Stimulated activated CD4-positive, alpha-beta T cell treated with anti-CD3 and anti-CD28 coated beads, Interleukin-15, amount 100 ng/mL, for 48 hours (primary cell): ENCODE measurements at regions not wholly inside any gene's neighbourhood (a gene's known extent, or its start where the extent isn't known, plus 50 kb on each side); places are given as distances from the start of the nearest gene placed in this dataset.
"Not testable (repeated sequence)": the region's sequence is repeated elsewhere in the genome, so short reads cannot be mapped to it uniquely, and the experiment has no call there.

Experiments used
- DNase-seq, 2 donors: peaks; one replicate each; pipeline ENCODE4 v3.0.0-alpha.2; 2020; ENCODE audit warnings: low read depth in 2 of 2

DNA sequence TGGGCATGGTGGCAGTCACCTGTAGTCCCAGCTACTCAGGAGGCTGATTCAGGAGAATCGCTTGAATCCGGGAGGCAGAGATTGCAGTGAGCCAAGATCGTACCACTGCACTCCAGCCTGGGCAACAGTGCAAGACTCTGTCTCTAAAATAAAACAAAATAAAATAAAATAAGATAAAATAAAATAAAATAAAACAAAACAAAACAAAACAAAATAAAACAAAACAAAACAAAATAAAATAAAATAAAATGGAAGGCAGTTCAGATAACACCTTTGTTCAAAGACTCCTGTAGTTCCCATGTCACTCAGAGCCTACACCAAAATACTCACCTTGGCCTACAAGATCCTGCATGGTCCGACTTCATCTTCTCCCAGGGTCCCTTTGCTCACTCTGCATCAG, 61.3 kb downstream of the SYF2 start:
- not testable (repeated sequence) for DNase-seq

DNA sequence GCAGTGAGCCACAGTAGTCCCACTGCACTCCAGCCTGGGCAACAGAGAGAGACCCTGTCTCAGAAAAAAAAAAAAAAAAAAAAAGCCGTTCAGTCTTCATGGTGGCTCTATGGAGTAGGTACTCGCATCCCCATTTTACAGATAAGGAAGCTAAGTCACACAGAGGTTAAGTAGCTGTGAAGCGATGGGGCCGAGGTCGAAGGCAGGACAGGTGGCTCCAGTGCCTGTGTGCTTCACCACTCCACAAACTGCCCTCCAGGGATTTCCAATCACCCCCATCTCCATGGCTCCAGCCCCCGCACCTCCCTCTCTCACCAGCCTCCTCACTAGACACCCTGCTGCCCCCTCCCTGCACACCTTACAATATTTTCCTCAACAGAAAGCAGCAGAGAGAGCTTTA, 61.9 kb downstream of the SYF2 start:
- no peak for DNase-seq

DNA sequence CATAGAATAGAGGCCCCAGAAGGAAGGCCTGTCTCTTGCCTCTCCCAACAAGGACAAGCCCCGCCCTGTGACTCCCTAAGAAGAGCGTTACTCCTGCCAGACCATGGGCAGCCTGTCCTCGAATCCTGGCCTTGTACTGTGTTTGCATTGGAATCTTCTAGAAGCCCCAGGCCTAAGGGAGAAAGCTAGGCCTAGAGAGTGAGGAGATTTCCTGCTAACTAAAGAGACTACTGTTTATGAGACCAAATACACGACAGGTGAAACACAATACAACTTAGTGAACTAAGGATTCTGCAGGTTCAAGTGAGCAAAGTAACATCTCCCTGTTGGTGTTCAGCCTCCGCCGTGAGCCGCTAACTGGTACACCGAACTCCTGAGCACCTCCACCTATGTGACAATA, 62.7 kb downstream of the SYF2 start:
- DNase-seq, result no peak

DNA sequence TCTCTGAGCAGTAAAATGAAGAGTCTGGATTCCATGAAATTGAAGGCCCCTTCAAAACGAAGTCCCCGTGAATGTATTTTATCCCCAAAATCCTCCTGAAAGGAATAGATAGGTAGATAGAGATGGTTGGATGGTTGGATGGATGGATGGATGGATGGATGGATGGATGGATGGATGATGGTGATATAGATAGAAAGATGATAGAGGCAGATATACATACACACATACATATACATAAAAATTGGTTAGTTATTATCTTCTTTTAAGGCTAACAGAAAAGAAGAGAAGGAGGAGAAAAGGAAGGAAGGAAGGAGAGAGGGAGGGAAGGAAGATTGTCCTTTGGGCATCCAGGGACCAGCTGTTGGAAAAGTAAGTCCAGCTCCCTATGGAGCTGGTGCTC, 63.1 kb downstream of the SYF2 start:
- DNase-seq, result no peak

DNA sequence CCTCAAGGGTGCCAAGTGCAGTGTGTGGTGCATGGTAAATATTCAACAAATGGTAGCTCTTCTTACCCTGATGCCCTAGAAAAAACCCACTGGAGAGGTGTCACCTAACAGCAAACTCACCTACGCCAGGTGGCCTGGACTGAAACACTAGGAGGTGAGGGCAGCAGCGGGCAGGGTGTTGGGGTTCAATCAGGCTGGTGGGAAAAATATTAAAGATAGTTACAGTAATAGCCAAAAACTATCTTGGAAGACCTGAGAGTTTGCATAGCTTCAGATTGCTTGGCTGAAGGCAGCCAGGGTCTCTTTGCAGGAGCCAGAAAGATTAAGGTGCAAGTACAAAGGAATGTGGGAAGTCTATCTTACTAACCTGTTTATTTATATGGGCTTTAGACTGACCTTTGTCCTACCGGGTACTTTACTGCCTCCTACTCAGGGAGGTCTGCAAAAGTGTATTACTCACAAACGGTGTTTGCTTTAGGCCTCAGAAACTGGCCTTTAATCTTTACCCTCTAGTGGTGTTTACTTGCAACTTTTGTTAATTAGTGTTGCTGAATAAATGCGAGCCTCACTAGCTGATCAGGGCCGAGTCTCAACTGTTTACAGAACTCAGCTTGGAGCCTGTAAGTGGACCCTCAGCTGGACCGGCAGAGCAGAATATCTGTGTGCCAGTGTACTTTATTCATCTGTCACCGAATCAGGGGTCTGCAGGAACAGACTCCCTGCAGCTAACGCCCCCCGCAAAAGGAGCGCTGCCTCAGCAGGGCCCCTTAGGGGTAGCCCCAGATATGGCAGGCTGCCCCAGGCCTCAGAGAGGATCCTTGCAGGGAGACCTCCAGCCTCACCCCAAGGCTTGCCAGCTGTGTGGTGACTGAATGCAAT, 63.9 kb downstream of the SYF2 start:
- DNase-seq, result no peak

DNA sequence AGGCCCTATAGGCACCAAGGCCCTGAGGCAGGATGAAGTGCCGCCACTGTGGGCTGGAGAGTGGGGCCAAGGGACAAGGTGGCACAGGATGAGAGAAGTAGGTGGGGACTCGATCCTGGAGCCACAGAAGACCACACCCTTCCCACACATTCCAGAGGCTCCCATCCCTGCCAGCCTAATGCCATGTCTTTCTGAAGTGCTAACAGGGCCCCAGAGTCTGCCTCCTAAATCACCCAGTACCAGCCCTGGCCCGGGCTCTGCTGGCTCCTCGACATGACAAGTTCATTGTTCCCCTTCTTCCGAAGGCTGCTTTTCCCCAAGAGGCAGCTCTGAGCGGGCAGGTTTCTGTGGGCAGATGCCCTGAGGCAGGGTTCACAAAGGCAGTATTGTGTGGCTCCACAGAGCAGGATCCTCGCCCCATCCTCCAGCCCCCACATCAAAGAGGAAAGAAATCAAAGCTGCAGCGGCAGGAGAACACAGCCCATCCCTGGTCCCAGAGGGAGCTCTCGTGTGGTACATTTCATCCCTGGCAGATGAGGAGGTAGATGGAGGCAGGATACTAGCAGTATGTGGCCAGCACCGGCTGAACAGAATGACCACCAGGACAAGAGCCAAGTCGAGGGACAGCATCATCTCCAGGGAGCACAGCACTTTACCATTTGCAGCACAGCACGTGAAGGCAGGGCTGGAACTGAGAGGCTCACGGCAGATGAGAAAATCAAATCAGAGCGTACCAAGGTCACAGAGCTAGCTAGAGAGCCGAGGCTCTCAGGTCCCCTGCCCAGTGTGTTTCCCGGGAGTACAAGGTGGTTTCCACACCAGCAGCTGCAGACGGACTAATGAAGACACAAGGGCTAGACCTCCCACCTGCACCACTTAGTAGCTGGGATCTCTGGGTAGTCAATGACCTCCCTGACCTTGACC, 64.8 kb downstream of the SYF2 start:
- DNase-seq, result no peak

DNA sequence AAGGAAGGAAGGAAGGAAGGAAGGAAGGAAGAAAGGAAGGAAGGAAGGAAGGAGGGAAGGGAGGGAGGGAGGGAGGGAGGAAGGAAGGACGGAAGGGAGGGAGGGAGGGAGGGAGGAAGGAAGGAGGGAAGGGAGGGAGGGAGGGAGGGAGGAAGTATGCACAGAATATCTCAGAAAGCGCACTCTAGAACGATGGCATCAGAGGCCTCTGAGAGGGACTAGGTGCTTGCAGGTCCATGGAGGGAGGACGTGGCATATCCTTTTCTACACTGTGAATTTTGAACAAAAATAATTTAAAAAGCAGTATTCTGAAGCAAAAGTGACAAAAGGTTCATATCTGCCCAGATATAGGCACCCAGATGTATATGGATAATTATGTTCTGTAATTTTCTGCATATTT, 65.5 kb downstream of the SYF2 start:
- no peak for DNase-seq

DNA sequence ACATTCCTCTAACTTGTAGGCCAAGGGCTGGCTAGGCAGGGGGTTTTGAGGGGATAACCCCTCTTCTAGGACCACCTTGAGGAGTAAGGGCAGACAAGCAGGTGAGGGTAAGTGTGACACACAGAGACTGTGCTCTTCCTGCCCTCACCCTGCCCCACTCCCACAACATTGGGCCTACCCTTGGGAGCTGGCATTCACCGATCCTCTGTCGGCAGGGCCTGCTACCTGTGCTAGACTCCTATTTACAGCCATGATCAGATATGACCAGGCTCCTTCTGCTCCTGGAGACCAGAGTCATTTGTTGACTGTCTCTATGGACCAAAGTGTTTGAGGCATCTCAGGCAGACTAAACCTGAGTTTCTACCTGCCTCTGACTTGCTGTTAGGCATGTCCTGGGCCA, 68.3 kb downstream of the SYF2 start:
- no peak for DNase-seq

DNA sequence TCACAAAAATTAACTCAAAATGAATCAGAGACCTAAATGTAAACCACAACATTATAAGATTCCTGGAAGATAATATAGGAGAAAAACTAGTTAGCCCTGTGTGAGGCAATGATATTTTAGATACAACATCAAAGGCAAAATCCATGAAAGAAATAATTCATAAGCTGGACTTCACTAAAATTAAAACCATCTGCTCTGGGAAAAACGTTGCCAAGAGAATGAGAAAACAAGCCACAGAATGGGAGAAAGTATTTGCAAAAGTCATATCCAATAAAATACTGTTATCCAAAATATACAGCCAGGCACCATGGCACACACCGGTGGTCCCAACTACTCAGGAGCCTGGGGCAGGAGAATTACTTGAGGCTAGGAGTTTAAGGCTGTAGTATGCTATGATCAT, 70.3 kb downstream of the SYF2 start:
- no peak for DNase-seq

DNA sequence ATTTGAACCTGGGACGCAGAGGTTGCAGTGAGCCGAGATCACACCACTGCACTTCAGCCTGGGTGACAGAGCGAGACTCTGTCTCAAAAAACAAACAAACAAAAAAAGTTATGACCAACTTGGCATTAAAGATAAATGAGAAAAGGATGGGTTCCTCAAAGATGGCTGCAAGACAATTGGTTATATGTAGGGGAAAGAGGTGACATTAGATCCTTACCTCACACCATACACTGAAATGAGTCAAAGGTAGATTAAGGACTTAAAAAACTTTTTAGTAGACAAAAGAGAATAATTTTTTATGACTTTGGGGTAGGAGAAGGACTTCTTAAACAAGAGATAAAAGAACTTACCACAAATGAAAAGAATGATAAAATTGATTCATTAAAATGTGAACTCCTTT, 74.5 kb downstream of the SYF2 start:
- no peak for DNase-seq

DNA sequence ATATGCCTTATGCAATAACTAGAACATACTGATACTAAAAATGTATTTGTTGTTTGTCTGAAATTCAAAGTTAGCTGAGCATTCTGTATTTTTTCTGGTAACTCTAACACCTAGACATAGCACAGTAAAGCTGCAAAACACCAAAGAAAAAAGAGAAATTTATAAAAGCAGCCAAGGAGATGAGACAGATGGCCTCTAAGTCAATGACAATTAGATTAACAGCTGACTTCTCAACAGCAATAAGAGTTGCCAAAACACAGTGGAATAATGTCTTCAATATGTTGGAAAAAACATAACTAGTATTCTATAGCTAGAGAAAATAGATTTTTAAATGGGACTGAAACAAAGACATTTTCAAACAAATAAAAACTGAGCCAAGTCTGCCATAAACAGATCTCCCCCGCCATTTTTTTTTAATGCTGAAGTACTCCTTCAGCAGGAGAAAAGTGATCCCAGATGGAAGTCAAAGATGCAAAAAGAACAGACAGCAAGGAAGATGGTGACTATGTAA, 81.3 kb downstream of the SYF2 start:
- no peak for DNase-seq

DNA sequence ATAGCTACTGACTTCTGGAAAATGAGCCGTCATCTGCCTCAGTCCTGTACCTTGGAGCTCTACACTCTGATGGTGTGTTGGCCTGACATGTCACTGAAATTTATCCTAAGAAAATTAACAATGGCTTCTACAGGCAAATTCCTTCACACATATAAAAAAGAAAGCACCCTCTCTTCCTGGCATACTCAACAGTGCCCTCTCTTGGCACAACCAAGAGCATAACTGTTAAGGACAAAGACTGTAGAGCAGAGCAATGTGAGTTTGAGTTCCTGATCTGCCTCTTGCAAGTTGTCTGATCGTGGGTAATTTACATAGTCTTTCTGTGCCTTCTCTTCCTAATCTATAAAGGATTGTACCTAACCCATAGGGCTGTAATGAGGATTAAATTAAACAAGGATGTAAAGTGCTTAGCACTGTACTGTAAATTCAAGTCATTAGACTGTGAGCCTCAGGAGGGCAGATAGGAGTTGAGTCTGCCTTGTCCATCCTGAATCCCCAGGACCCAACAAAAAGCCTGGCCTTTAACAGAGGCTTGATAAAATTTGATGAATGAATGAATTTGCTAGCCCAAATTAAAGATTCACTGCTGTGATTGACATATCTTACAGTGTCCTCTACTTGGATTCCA, 83.5 kb downstream of the SYF2 start:
- peak in 1 of 2 donors; percentile 14 for DNase-seq

DNA sequence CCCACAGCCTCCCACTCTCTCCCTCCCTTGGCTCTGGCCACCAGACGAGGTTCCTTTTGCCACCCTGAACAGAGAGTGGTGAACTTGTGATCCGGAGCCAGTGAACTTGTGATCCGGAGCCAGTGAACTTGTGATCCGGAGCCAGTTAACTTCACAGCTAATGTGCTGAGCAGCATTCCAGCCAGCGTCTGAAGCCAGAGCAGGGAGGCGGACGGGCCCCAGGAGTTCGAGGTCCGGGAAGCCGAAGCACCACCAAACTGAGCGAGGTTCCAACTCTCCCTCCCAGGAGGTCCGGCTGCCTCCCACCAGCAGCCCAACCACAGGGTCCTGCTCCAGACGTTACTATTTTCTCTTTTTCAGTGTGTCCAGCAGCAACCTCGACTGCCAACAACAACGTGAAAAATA, 85.8 kb downstream of the SYF2 start:
- DNase-seq, result no peak

DNA sequence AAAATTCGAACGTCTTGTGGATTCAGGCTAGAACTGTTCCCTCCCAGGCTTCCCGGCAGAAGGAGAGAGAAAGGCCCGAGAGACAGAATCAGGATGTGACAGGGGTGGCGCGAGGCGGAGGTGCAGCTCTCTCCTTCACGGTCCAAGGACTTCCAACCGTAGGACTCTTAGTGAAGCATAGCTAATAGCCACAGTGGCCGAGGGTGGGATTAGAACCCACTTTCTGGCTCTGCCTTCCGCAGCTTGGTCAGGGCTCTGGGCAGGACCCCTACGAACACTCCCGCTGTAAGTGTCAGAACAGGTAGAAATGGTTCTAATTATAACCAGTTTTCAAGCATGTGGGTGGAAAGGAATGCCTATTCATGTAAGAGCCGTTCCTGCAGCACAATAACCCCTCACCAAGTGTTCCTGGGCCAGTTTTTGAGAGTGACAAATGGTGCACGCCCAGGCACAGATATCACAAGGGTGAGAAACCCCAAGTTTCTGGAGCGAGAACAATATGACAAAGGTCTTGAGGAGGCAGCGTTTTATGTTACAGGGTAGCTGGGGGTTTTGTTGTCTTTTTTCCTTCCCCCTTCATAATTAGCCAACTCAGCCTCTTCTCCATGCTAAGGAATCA, 86.4 kb downstream of the SYF2 start:
- no peak for DNase-seq

DNA sequence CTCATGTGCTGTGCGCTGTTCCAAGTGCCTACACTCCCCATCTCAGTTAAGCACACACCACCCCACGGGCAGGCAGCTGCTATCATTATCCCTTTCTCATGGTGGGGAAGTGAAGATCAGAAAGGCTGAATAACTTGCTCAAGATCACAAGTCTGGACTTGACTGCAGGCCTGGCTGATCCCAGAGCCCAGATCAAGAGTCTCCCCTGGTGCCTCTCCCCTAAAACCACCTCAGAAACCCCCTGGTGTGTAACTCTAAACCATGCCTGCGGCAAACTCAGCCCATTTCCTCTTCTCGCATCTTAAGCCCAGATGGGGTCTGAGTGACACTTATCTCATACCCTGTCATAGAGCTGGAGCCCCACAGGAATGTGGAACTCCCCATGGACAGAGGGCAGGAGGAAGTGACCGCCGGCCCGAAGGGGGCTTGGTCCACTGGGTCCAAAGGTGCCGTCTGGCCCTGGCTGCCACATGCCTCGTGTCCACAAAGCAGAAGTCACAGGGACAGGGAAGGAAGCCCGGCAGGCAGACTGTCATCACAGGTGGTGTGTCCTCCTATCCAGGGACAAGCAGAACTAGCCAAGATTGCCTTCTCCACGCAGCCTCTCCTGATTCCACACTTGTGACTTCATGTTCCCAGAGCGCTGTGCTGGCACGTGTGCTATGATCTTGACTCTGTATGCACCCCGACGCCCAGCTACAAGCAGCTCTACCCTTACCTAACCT, 92.1 kb downstream of the SYF2 start:
- DNase-seq, result no peak

DNA sequence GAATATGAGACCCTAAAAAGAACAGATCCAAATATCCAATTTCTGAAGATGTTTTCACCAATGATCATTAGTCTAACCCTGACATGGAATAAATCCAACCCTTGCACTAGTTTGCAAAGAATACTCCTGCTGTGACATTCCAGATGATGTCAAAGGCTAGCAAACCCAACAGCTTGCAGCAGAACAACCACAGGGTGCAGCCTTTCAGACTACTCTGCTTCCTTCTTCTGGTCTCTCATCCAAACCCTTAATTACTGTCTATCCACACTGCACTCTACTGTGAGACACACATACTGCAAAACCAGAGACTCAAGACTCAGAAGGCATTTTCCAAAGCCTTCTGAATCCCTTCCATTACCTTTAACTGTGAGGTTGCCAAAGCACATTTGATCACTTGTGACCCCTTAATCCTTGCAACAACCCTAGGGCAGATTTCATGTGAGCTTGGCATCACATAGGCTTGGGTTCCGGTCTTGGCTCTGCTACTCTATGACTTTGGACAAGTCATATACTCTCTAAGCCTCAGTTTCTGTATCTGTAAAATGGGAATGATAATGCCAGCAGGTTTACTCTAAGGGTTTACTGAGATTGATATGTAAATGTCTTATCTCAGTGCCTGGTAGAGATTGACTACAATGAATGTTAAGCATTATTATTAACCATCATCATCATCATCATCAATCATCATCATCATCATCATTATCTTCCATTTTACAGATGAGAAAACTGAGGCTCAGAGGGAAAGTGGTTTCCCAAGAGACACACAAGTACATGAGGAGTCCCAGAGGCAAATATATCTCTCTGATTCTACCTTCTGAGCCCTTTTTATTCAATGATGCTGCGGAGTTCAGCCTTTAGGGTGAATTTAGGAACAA, 94.5 kb downstream of the SYF2 start:
- DNase-seq, result no peak

DNA sequence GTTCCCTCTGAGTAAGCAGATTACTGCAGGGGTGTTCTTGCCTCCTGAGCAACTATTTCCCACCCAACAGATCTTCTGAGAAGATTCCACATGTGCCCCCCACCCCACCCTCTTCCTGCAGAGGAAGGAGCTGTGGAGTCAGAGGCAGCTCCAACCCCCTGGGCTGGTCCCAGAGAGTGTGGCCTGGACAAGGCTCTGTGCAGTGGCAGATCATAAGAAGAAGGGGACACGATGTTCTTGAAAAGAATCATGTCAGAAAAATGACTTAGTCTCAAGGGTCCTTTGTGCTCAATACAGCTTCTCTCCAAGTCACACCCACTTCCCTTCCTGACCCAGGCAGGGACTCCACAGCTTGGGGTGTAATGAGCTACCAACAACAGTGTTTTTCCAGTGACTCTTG, 95.2 kb downstream of the SYF2 start:
- DNase-seq, result no peak

DNA sequence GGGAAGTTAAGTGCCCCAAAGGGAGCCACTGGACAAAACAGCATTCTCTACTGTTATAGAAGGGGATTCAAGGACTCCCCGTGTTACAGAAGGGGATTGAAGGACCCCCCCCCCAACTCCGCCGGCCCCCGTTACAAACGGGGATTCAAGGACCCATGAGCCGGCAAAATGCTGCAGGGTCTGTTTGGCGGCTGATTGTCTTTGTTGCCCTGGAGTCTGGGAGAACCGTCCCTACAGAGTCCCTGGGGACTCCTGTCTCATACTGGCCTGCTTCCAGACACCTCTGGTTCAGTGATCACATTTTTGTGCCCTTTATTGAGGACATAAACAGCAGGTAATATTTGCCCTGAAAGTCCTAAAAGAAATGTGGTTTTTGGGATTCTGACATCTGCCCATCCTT, 96.4 kb downstream of the SYF2 start:
- no peak for DNase-seq

DNA sequence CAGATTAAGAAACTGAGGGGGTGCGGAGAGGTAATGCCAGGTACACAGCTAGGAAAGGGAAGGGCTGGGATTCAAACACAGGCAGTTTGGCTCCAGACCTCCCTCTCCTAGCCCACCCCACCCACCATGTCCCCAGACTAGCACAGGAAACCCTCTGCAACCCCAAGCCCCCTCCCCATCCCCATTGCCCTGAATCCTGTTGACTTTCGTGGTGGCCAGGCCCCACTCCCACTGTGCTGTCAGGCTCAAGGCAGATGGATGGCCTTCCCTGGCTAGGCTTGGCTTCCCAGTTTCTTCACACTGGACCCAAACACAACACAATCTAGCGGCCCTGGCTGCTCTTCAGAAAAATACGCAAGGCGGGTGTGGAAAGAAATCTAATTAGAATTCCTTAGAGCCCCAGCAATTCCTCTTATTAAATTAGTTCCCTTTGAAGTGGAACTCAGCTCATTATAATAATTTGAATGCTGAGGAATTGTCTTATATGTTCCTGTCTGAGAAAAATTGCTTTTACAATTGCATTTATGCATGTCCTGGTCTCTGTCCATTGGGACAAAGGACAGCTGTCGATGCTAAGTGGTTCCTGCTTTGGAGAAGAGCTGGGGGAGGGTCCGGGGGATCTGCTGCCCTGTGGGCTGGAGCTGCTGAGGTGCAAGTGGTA, 97.4 kb downstream of the SYF2 start:
- DNase-seq, result no peak

DNA sequence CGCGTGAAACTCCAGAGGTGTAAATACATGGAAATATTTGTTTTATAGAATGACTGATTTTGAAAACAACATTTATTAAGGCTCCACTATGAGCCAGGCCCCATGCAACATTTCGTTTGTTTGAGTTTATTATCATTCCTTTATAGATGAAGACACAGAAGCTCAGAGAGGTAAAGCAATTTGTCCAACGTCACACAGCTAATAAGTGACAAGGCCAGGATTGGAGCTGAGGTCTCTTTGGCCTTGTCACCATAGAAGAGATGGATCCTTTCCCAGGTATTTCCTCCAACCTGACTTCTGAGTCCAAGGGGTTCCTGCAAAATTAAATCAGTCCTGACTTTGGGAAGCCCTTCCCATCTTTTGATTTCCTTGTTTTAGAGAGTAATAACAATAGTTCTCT, 98.0 kb downstream of the SYF2 start:
- DNase-seq, result no peak
